Fibroblast of lung (primary cell): ENCODE measurements at regions not wholly inside any gene's neighbourhood (a gene's known extent, or its start where the extent isn't known, plus 50 kb on each side); places are given as distances from the start of the nearest gene placed in this dataset.

Experiments used
- DNase-seq, 2 donors: peaks; one replicate each; pipeline versions ENCODE4 v3.0.0 to v3.0.0-alpha.2; 2010; ENCODE audit warnings: low read depth in 2 of 2
- H2AFZ ChIP-seq: 2 replicates; pipeline ENCODE4 v1.5.1; 2012; ENCODE audit warnings: low read length, control low read depth, inconsistent platforms
- H3K27ac ChIP-seq: 2 replicates; pipeline ENCODE4 v1.5.1; 2011; ENCODE audit warnings: low read length, control low read depth; ENCODE audit not compliant: insufficient read depth
- H3K27me3 ChIP-seq: 2 replicates; pipeline ENCODE4 v1.5.1; 2011; ENCODE audit warnings: mild to moderate bottlenecking, low read length; ENCODE audit not compliant: control insufficient read depth, insufficient read depth
- H3K36me3 ChIP-seq: 2 replicates; pipeline ENCODE4 v1.5.1; 2011; ENCODE audit warnings: low read length; ENCODE audit not compliant: control insufficient read depth, insufficient read depth
- H3K4me1 ChIP-seq: 2 replicates; pipeline ENCODE4 v1.5.1; 2011; ENCODE audit warnings: low read length; ENCODE audit not compliant: control insufficient read depth, insufficient read depth; ENCODE audit errors: extremely low read depth
- H3K4me2 ChIP-seq: 2 replicates; pipeline ENCODE4 v1.5.1; 2011; ENCODE audit warnings: low read length, control low read depth; ENCODE audit not compliant: insufficient read depth; ENCODE audit errors: extremely low read depth
- H3K4me3 ChIP-seq, 4 experiments: fragments of 200-600 bp in 1 of 4; sonication (generic) in 1 of 4; replicated peaks in 1 of 4; 2 replicates each; pipeline ENCODE4 v1.5.1; 2011 to 2016; ENCODE audit warnings: low read length in 4 of 4, low read depth in 3 of 4, mild to moderate bottlenecking in 3 of 4, control low read depth in 2 of 4, inconsistent platforms in 1 of 4, mixed read lengths in 1 of 4; ENCODE audit not compliant: insufficient read depth in 1 of 4; ENCODE audit errors: control extremely low read depth in 1 of 4
- H3K79me2 ChIP-seq: 2 replicates; pipeline ENCODE4 v1.5.1; 2012; ENCODE audit warnings: mild to moderate bottlenecking, low read length, inconsistent platforms; ENCODE audit not compliant: control insufficient read depth, insufficient read depth
- H3K9ac ChIP-seq: 2 replicates; pipeline ENCODE4 v1.5.1; 2011; ENCODE audit warnings: mild to moderate bottlenecking, low read length, control low read depth; ENCODE audit not compliant: insufficient read depth
- H3K9me3 ChIP-seq: 2 replicates; pipeline ENCODE4 v1.5.1; 2012; ENCODE audit warnings: low read depth, low read length; ENCODE audit not compliant: control insufficient read depth, insufficient read depth
- H4K20me1 ChIP-seq: 2 replicates; pipeline ENCODE4 v1.5.1; 2011; ENCODE audit warnings: low read length; ENCODE audit not compliant: control insufficient read depth, insufficient read depth; ENCODE audit errors: extremely low read depth
- EZH2 ChIP-seq: IDR thresholded peaks from 2 replicates; pipeline ENCODE4 v1.5.1; 2012; ENCODE audit warnings: low read length, control low read depth, mild to moderate bottlenecking; ENCODE audit errors: missing control alignments
- TF ChIP-seq, protein P1 (sequence below), 2 donors: IDR thresholded peaks in 1 of 2; conservative IDR thresholded peaks in 1 of 2; 1 replicate in 1 of 2; 2 replicates in 1 of 2; pipeline ENCODE4 v1.5.1; 2011 to 2012; ENCODE audit warnings: low read length in 2 of 2, control low read depth in 1 of 2, inconsistent platforms in 1 of 2, low read depth in 1 of 2, mild to moderate bottlenecking in 1 of 2

DNA sequence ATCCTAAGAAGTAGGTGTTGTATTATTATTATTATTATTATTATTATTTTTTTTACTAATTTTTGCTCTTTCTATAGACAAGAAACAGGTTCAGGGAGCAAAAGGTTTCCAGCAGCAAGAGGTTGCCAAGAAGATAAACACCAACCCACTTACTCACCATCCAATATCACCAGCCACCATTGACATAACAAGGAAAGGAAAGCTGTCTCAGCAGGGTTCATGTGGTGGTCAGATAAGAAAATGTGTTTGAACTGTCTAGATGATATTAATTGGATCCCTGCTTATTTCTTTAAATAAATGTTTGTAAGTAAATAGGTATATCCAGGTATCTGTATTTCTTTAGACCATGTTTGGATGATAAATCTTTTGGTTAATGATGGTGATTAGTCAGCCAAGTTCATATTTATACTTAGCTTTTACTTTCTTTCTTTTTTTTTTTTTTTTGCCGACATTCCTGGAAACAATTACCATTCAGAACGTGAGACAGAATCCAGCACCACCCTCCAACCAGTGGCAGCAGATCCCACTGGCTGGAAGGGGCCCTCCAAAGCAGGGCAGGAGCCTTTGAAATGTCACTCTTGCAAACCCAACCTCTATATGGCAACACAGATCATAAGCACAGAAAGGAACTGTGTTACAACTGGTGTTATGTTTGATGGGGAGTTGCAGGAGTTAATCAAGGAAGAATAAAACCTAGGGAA lies 139.2 kb upstream of the ECI2 start:
- H2AFZ ChIP-seq, result no peak overlapping the region
- H4K20me1 ChIP-seq, result no peaks in the 10 kb centered on the region
- H3K9me3 ChIP-seq, result no peaks in the 10 kb centered on the region
- H3K9ac ChIP-seq, result no peak overlapping the region
- TF ChIP-seq, protein P1, sequence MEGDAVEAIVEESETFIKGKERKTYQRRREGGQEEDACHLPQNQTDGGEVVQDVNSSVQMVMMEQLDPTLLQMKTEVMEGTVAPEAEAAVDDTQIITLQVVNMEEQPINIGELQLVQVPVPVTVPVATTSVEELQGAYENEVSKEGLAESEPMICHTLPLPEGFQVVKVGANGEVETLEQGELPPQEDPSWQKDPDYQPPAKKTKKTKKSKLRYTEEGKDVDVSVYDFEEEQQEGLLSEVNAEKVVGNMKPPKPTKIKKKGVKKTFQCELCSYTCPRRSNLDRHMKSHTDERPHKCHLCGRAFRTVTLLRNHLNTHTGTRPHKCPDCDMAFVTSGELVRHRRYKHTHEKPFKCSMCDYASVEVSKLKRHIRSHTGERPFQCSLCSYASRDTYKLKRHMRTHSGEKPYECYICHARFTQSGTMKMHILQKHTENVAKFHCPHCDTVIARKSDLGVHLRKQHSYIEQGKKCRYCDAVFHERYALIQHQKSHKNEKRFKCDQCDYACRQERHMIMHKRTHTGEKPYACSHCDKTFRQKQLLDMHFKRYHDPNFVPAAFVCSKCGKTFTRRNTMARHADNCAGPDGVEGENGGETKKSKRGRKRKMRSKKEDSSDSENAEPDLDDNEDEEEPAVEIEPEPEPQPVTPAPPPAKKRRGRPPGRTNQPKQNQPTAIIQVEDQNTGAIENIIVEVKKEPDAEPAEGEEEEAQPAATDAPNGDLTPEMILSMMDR (conservative IDR thresholded peaks at IDR 0.05 in 1 of 2, IDR thresholded peaks at IDR 0.05 in 1 of 2; ENCODE audit: low read depth in 1 of 2, low read length in 2 of 2), result no peak
- no peak for TF ChIP-seq EZH2
- no peaks in the 10 kb centered on the region for H3K79me2 ChIP-seq
- no peak overlapping the region for H3K4me2 ChIP-seq
- H3K4me3 ChIP-seq, result no peak overlapping the region
- H3K27ac ChIP-seq, result no peak overlapping the region
- H3K4me1 ChIP-seq, result no peaks in the 10 kb centered on the region
- no peaks in the 10 kb centered on the region for H3K36me3 ChIP-seq
- no peaks in the 10 kb centered on the region for H3K27me3 ChIP-seq
- peak in 1 of 2 donors; percentile 80 for DNase-seq

DNA sequence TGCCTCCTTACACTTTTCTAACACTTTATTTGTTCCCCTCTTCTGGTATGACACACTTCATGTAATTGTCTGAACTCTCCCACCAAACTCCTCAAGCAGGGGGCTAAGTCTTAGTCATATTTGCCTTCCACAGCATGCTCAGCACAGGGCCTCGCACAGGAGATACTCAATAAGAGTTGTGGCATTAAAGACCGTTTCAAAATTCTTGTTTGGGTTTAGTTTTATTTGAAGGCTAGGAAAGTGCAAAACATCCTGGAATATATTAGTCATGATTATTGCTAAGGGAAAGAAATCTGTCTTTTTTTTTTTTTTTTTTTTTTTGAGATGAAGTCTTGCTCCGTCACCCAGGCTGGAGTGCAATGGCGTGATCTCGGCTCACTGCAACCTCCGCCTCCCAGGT lies 137.6 kb upstream of the ECI2 start:
- DNase-seq, result peak in 1 of 2 donors; percentile 23

DNA sequence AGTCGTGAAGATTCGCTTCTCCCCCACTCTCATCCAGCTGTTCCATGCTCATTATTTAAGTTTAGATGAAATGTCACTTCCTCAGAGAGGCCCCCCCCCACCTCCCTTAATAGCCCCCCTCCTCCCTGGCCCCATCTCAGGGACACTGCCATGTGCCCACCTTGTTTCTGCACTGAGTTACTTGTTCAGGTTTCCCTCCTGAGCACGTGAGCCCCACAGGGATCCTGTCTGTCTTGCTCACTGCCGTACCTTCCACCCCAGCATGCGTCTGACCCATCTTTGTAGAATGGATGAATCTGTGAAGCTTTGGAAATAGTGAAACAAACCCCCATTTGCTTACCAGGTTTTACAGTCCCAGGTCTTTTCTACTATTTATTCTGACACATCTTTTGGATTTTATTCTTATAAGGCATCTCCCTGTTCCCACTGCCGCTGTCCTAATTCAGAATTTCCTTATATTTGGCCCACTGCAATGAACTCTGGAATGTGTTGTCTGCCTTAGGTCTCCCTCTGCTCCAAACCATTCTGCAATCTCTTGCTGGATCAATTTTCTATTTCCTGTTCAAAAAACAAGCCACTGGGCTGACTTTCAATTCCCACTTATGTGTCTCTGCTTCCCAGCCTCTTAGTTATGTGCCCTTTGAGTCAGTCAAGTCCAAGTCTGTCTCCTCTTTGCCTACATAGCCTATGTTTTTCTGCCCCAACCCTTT lies 136.5 kb upstream of the ECI2 start:
- H2AFZ ChIP-seq, result no peak overlapping the region
- no peak overlapping the region for H3K9ac ChIP-seq
- no peak overlapping the region for H3K4me2 ChIP-seq
- H3K36me3 ChIP-seq, result no peaks in the 10 kb centered on the region
- no peaks in the 10 kb centered on the region for H4K20me1 ChIP-seq
- no peak overlapping the region for H3K4me3 ChIP-seq
- no peaks in the 10 kb centered on the region for H3K79me2 ChIP-seq
- no peak overlapping the region for H3K27ac ChIP-seq
- H3K27me3 ChIP-seq, result peaks cover 4% of the 10 kb centered on the region
- H3K4me1 ChIP-seq, result no peaks in the 10 kb centered on the region
- H3K9me3 ChIP-seq, result no peaks in the 10 kb centered on the region
- DNase-seq, result no peak
- TF ChIP-seq, protein P1 (conservative IDR thresholded peaks at IDR 0.05 in 1 of 2, IDR thresholded peaks at IDR 0.05 in 1 of 2; ENCODE audit: low read depth in 1 of 2, low read length in 2 of 2), result no peak
- TF ChIP-seq EZH2, result no peak

More for the DNA sequence above, 137.6 kb upstream of the ECI2 start:
- Histone ChIP-seq H3K36me3 (no peaks in the 10 kb centered on the region), H3K79me2 (no peaks in the 10 kb centered on the region), H3K27me3 (no peaks in the 10 kb centered on the region), H4K20me1 (no peaks in the 10 kb centered on the region), H3K4me1 (no peaks in the 10 kb centered on the region), H3K27ac (no peak overlapping the region), H3K9ac (no peak overlapping the region), H3K4me3 (no peak overlapping the region), H3K4me2 (no peak overlapping the region), H3K9me3 (no peaks in the 10 kb centered on the region), H2AFZ (no peak overlapping the region)
- no peak for TF ChIP-seq EZH2
- TF ChIP-seq, protein P1 (conservative IDR thresholded peaks at IDR 0.05 in 1 of 2, IDR thresholded peaks at IDR 0.05 in 1 of 2; ENCODE audit: low read depth in 1 of 2, low read length in 2 of 2), result no peak
